Right forelimb (tissue), 1 donor: ENCODE measurements at regions not wholly inside any gene's neighbourhood (a gene's known extent, or its start where the extent isn't known, plus 50 kb on each side); places are given as distances from the start of the nearest gene placed in this dataset.

Experiments
- DNase-seq: peaks from one replicate; pipeline ENCODE4 v3.0.0-alpha.2; 2018

DNA sequence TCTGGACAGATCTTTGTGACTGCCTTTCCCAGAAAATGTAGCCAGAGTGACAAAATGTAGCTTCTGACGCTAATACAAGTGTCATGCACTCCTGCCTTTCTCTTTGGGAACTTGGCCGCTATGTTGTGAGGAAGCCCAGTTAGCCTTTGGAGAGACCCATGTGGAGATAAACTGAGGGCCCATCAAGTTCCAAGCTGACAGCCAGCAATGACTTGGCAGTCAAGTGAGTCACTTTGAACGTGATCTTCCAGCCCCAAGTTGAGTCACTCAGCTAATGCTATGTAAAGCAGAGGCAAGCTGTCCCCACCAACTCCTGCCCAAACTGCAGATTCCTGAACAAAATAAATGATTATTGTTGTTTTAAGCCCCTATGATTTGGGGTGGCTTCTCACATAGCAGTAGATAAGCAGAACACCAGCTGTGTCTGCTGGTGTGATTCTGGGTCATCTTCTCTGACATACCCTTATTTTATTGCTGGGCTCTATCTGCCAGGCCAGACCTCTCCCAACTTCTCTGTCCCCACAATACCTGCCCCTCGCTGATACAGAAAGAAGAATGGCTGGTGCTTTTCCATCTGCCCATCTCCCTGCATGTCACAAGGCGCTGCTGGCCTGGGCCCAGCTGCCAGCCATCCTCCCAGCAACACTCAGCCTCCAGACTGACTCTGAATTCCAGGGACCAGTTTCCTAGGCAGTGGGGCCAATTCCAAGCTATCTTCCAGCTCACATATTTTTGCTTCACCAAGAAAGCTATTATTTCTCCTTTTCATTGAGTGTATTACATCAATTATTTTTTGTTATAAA lies 274.8 kb downstream of the LRFN2 start:
- no peak for DNase-seq

DNA sequence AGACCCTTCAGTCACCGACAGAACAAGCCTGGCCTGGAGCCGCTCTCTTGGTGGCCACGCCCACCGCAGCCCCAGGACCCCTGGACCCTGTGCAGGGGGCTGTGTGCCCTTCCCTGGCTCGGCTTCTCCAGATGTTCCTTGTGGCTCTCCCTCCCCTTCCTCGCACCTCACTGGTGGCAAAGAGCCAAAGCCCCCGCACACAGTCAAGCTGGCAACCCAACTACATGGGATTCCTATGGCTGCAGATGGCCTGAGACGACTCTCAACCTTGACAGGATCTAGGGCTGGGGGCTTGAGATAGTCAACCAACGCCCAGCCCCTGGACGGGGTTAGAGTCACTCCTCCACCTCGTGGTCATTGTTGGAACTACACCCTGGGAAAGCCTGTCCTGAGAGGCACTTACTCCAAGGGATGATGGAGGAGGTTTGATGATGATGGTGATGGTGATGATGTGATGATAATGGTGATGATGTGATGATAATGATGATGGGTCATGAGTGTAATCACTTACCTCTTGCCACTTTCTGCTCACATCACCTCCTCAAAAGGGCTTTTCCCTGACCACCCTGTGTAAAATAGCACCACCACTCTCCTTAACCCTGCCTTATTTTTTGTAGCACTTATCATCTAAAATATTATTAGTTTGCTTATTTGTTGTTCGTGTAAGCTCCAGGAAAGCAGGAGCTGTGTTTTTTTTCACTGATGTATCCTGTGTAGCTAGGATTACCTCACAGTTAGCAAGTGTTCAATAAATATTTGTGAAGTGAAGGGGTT lies 278.4 kb downstream of the LRFN2 start:
- peak; percentile 76 for DNase-seq

DNA sequence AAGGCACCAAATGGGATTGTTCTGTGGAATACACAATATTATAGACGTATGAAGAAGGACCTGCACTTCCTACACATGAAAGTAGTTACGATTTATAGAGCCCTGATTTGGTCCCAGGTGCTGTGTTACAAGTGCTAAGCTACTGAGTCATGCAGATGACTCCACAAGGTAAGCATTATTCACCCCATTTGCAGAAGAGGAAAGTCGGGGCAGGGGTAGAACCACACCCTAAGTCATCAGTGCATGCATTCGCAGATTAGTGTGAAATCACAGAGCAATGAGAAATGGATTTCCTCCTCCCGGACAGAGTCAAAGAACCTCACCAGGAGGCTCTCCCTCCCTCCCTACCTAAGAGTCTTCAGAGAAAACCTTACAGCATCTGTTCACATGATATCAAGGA lies 279.5 kb downstream of the LRFN2 start:
- DNase-seq, result no peak

DNA sequence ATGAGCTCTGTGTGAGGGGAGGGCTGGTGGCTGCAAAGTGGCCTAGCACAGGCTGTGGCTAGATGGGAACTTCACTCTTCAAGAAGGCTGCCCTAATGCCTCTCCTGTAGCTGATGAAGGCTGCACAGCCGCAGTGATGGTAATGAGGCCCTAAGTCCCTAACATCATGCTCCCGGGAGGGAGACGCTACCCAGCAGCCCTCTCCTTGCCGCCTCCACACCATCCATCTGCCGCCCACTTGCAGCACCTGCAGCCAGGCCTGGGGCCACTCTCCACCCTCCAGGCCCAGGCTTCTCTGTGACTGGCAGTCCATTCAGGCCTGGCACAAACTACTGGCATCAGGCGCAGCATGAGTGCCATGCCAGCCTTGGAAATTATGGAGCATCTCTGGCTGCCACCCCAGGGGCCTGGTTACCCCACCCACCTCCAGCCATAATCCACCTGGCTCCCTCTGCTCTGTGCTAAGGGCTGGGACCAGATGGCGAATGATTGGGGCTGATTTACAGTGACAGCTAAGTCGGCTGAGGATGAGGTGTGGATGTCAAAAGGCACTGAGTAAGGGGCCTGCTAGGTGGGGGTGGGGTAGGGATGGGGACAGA lies 284.2 kb downstream of the LRFN2 start:
- DNase-seq, result no peak

GRCh38 chr6:40299681-40300080 lies 287.5 kb downstream of the LRFN2 start:
- DNase-seq, result no peak

DNA sequence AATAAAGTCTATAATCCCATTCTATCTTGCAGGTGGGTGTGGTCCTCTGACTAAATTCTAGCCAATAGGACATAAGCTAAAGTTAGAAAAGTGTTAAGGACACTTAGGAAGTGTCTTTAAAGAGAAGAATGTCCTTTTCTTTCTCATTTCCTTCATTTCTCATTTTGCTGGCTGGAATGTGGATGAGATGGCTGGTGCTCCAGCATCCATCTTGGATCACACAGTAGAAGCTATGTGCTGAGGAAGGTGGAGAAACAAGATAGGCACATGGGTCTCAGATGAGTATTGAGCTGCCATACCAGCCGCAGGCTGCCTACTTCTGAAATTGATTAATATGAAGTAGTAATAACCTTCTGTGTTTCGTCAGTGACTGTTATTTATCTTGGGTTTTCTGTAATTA lies 289.0 kb downstream of the LRFN2 start:
- DNase-seq, result no peak

GRCh38 chr6:40295251-40295950 lies 291.8 kb downstream of the LRFN2 start:
- DNase-seq, result no peak

- no peak for DNase-seq
These were observed 293.5 kb downstream of the LRFN2 start for GRCh38 chr6:40293460-40294185.

GRCh38 chr6:40293060-40293459 lies 294.1 kb downstream of the LRFN2 start:
- no peak for DNase-seq

DNA sequence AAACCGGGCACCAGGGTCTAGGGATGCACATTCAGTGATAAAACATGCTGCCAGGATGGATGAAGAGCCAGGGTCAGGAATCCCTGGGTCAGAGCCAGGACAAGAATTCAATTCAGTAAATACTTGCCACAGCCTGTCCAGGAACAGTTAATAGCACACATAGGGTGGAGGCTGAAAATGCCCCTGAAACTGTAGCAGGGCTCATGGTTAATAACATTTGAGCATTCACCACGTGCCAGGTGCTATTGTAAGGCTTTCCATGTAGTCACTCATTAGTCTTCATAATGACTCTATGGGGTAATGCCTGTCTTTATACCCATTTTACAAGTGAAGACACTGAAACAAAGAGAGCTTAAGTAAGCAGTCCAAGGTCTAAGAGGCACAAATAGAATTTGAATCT lies 296.3 kb downstream of the LRFN2 start:
- DNase-seq, result no peak

DNA sequence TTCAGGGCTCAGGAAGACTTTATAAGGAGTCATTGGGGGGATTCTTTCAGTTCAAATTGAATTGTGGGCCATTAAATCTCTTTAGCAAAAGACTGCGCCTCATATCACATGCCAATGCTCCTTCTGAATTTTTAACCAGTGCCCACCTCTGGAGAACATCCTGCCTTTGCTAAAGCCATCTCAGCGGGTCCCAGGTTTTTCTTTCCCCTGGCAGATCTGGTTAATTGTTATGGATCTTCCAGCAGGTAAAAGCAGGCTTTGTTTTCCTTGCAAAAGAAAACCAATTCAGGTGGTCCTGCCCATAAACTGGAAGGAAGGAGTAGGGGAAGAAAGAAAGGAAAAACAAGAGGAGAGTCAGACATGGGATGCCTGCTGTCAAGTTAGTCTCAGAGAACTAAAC lies 298.2 kb downstream of the LRFN2 start:
- DNase-seq, result no peak

DNA sequence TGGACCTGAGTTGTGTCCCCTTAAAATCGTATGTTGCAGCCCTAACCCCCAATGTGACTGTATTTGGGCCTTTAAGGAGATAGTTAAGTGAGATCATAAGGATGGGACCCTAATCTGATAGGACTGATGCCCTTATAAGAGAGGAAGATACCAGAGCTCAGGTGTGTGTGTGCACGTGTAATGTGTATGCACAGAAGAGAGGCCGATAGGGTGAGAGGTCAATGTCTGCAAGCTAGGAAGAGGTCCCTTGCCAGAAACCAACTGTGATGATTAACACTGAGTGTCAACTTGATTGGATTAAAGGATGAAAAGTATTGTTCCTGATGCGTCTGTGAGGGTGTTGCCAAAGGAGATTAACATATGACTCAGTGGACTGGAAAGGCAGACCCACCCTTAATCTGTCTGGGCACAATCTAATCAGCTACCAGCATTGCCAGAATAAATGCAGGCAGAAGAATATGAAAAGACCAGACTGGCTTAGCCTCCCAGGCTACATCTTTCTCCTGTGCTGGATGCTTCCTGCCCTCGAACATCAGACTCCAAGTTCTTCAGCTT lies 299.8 kb downstream of the LRFN2 start:
- no peak for DNase-seq

DNA sequence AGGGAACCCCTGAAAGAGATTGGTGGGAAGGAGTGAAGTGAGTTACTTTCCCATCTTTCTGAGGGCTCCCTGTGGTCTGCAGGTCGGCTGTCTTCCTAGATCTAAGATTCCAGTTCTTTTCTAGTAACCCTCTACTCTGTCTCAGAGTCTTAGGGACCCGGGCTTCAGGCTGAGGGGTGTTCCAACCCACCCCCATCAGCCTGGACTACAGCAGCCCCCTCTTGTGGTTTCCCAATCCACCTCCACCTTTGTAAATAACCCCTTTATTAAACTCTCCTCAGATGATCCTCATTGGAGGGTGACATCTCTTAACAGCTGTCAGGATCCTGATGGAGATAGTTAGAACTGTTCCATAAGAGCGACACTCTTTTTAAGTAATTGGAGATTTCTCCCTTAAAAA lies 300.4 kb downstream of the LRFN2 start:
- no peak for DNase-seq

DNA sequence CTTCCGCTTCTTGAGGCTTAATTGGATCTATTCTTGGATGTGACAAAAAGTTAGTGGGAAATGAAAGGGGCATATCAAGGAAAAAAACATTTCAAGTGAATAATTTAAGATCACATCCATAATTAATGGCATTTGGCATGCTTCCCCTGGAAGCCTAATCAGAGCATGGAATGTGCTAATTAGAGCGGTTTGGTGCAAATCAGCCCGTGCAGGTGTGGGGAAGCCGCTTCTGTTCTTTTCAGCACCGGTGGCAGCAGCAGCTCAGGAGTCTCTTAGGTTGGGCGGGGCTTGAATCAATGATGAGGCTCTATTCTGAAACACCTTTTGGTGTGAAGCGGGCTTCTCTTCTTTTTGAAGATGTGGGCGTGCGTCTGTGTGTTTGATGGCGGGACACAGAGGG lies 301.2 kb downstream of the LRFN2 start:
- no peak for DNase-seq

GRCh38 chr6:40285535-40285934 lies 301.6 kb downstream of the LRFN2 start:
- DNase-seq, result no peak

DNA sequence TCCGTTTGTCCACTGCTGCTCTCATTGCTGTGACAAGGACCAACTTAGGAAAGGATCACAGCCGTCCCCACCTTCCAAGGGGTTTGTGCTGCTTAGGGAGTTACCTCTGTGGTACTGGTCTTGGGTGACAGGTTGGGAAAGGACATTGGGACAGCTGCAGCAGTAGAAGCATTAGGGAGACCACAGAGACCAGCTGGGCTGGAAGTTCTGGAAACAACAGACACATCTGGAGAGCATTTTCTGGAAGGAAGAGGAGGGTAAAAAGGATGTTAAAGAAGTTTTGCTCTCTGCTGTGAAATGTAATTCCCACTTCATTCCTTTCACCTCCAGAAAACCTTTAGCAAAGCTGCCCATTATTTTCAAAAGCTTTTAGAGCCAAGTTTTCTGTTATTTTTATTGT lies 304.2 kb downstream of the LRFN2 start:
- no peak for DNase-seq

DNA sequence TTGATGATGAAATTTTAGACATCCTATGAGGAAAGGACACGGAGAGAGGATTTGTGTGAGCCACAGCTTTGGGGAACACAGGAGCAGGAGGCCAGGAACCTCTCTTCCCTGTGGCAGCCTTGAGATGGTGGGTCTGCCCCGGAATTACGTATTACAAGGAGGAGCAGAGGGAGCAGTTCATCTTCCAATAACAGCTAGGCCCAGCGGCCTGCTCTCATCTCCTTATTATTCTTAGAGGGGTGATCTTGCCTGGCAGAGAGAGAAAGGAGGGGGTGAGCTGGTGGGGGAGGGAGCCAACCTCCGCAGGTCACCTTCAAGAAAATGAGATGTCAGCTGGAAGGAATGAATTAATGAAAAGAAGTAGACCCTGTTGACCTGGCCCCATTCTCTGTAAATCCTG lies 305.8 kb downstream of the LRFN2 start:
- DNase-seq, result no peak

- DNase-seq, result no peak
These were observed 306.9 kb downstream of the LRFN2 start for GRCh38 chr6:40280231-40280630.

GRCh38 chr6:40276141-40276540 lies 311.0 kb downstream of the LRFN2 start:
- DNase-seq, result no peak

DNA sequence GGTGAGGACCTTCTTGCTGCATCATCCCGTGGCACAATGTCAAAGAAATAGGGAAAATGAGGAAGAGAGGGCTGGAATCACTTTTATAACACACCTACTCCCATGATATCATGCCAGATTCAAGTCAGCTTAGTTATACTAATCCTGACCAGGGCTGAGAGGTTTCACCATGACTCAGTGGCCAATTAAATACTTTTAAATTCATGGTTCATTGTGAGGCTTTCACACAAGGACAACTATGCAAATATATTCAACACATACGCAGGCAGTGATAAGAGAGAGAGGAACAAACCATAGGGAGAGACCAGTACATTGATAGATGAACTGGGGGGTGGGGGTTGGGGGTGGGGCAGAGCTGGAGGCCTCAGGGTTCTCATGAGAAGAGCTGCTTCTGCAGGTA lies 313.1 kb downstream of the LRFN2 start:
- no peak for DNase-seq

DNA sequence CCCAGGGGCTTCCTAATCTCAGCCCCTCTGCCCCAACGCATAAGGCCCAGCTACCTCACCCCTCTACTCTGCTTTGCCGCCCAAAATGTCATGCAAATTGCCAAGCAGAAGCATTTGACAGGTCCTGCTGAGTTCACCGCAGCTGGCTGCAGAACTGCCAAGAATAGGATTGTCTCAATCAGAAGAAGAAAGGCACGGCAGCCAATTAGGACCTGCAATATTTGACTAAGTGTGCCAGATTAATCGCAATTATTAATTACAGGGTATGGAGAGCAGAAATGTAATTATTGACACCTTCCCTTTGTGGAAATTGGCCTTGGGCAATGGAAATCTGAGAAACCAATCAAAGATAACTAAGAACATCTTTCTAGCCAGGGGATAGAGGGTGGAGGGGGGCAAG lies 318.6 kb downstream of the LRFN2 start:
- no peak for DNase-seq

DNA sequence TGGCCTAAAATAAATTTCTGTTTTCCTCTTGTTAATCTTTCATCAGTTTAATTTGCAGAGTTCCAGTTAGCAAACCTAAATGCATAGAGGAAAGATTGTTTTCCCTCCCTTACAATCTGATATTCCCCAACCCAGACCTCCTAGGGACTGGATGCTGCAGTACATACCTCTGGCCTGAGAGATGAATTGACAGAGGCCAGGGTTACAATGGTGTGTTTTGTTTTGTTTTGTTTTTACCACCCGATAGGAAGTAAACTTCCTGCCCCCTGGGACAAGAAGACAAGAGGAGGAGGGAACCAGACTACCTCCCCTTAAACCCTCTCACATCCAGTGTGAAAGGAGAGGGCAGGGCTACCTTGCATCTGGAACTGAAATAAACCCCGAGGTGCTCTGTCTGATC lies 319.0 kb downstream of the LRFN2 start:
- DNase-seq, result no peak
